GM18867 (cell line): ENCODE measurements at regions not wholly inside any gene's neighbourhood (a gene's known extent, or its start where the extent isn't known, plus 50 kb on each side); places are given as distances from the start of the nearest gene placed in this dataset.

Experiments
- ATAC-seq: cut with Tn5 transposase; IDR thresholded peaks from one replicate; pipeline ENCODE4 v1.9.1; 2021; ENCODE audit warnings: mild to moderate bottlenecking, moderate library complexity; ENCODE audit not compliant: unreplicated experiment

DNA sequence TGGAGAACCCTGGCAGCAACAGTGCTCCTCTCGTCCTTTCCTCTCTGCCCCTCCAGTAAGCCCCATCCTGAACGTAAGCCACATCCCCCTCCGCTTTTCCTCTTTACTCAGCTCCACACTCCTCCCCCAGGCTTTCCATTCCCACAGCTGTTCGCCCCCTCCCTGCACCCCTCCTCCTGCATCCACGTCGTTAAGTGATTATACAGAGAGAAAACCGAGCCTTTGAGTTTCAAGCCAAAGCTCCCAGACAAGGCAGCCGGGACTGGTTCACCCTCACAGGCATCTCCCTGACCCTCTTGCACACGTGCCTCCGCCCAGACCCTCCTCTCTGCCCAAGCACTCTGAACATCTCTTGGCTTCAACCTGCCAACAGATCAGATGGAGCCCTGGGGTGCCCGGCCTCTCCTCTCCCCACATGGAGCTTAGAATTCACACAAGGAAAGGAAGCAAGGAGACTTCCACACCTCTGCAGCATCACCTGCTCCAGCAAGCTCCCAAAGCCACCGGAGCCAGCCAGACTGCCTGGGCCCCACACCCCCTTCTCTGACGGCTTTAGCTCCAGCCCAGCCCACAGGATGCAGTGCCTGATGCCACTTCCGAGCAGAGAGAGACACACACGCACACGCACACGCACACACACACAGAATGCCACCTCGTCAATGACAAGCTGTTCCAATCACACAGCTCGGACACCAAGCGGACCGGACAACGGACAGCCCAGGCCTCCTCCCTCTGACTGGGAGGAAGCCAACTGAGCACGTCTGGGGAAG is 99.9 kb upstream of the CCL2 start:
- no peak for ATAC-seq

DNA sequence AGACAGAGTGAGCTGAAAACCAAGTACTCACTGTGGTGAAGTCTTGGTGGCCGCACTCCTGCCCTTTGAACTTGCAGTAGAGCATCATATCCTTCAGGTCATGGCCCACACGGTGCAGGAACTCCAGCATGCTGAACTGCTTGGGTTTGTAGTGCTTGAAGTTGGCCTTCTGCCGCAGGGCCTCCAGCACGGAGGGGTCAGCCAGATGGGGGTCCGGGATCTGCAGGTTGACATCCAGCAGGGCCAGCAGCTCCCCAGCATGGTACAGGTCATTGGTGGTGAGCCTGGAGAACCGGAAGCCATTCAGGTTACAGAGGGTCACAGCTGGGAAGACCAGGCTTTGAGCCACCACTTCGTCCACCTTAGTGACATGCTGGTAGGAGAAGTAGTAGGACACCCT is 99.1 kb upstream of the CCL2 start:
- no peak for ATAC-seq

DNA sequence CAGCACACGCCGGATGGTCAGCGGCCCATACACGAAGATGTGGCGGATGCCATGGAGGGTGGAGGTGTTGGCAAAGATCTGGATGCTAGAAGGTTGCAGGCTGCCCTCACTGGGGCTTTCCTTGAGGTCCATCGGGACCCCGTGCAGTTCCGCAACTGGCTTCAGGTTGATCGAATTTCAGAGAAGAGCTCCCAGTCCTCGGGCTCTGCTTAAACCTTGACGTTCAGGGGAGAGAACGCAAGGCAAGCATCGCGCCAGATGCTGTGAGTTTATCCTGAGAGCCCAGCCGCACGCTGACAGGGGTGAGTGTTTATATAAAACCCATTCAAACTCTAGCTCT is 98.7 kb upstream of the CCL2 start:
- no peak for ATAC-seq

DNA sequence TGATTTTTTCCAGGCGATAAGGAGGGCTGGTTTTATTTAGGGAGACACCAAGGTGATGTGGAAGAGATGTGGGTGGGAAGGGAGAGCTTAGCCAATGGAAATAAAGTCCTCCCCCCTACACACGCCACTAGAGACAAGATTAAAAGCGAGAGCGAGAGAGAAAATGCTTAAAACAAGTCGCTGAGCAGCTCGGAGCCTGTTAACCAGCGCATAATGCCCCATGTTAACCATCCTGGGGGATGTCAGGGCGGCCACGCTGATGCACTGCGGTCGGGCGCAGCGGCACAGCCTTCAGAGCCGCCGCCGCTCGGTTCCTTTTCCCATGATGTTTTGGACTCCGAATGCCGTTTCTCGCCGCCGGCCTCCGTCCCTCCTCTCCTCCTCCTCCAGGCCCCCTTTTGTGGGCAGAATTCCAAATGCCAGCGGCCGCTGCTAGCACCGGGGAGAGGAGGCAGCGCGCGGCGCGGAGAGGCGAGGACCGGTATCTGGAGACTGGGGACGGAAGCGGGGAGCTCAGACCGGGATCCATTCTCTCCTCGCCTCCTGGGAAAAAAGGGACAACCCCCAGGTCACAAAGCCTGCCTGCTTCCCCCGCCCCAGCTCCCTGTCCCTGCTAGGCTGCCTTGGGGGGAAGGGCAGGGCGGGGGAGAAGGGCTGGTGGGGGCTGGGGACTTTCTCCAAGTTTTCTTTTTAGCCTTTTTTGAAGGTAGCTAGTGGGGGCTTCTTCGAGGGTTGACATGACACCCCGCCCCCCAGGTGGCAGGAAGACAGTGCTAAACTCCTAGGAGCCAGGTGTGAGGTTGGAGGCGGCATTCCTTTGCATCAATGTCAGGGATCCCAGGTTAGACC is 98.1 kb upstream of the CCL2 start:
- no peak for ATAC-seq

DNA sequence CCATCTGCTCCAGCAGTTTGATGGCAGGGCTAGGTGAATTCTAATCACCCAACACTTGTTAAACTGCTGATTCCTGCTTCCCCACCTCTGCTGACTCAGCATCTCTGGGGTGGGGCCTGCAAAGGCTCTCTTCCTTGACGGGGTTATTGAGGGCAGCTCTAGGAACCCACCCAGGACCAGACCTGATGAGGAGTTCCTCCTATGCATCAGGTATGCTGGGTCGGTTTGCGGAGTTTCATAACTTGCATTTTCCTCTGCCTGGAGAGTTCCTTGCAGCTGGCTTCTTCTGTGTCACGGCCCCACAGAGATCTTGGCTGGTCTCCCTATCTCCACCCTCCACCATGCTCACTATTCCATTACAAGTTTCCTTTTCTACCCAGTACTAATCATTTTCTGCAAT is 93.4 kb upstream of the CCL2 start:
- ATAC-seq = no peak

DNA sequence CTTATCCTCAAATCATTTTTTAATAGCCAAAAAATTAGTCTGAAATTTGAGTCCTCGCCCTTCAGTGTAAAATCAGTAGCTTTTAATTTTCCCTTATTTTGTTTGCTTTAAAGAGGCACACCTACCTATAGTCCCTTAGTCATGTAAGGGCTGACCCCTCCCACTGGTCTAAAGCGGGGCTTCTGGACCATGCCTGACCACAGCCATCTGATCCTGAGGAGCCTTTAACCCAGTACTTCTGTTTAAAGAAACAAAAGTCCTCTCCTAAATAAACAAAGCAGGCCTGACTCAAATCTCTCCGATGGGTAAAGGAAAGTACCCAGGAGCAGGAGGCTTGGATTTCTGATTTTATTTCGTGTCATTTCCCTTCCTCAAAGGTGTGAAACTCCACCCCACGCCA is 92.0 kb upstream of the CCL2 start:
- no peak for ATAC-seq

DNA sequence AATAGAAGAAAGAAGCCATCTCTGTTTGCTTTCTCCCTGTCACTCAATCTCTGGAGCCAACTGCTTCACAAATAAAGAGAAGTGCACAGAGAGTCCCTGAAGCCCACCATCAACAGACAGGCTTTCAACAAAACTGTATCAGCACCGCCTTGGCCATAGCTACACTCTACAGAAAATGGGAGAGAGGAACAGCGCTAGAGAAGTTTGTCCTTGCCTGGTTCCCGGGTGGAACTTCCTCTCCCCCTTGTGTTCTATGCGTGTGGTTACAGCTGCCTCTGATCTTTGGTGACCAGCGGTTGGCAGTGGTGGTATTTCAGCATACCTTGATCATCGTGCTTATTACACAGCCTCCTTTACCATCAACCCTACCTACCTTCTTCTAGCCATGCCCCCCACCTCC is 91.4 kb upstream of the CCL2 start:
- no peak for ATAC-seq

DNA sequence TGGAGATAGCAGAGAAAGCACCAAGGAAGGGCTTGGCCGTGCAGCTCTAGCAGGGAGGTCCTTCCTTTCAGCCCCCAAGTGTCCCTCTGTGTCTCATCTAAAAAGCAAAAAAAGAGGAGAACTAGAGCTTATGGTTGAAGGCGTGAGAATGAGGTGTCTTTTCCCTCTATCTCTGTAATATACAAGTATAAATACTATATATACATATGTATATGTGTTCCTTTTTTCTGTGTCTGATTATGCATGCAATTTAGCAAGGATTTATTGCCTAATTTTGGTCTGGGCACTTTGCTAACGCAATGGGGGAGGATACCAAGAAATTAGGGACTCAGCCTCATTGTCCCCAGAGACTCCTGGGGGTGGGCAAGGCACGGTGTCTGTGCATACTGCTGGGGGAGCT is 90.2 kb upstream of the CCL2 start:
- ATAC-seq = no peak

DNA sequence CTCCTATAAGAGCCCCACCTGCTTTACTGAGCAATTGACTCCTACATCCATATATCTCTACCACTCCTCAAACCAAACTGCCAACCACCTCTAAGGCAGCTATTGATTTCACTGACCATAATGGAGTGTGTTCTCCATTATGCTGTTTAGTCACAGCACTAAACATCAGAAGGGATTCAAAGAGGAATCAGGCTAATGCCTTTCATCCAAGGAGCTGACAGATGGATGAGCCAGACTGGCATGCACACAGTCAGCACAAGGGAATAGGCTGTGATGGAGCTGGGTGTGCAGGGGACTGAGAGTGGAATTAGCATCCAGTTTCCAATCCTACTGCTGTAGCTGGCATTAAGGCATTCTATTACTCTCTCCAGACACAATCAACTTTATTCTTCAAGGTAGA is 88.7 kb upstream of the CCL2 start:
- ATAC-seq = no peak

DNA sequence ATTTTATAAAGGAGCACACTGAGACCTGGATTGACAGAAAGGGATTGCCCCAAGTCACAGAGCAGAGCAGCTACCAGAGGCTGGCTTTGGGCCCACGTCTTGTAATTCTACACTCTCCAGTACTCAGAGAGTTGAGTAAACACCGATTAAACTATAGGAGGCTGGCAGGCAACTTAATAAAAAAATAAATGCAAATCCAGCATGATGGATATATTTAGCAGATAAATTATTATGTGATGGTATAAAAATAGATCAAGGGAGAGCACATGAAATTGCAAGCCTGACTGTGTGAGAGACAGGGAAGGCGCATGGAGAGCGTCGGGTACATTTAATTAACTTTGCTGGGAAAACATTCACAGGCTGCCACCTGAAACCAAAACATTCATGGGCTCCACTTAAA is 87.7 kb upstream of the CCL2 start:
- ATAC-seq = no peak

DNA sequence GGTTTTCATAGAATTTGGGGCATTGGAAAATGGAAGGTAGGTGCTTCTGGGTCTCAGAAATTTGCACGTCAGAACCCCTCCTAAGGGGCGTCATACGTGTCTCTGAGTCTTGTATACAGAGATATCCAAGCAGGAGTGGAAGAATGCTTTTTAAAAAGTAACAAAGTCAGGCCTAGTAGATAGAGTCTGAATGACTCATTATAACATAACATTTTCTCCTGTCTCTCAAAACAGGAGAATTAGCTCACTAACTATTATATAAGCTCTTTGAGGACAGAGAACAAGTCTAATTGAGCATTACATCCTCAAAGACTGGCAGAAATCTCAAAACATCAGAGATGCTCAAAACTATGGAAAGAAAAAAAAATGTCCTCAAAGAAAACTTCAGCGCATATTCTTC is 86.1 kb upstream of the CCL2 start:
- ATAC-seq = no peak

DNA sequence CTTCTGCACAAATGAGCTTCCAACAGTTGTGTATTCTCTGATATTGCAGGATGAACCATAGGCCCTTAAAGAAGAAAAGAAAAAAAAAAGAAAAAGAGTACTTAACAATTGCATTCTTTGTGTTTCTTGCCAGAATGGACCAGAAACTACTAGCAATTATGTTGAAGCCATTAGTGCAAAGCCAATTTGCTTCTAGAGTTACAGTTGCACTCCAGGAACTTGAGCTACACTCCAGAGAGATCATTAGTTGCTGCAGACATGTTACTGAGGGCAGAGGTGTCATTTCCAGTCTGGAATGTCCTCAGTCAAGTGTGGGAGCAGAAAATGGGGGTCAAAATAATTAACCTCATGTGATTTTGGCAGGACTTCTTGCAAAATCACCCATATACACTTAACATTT is 85.6 kb upstream of the CCL2 start:
- no peak for ATAC-seq

DNA sequence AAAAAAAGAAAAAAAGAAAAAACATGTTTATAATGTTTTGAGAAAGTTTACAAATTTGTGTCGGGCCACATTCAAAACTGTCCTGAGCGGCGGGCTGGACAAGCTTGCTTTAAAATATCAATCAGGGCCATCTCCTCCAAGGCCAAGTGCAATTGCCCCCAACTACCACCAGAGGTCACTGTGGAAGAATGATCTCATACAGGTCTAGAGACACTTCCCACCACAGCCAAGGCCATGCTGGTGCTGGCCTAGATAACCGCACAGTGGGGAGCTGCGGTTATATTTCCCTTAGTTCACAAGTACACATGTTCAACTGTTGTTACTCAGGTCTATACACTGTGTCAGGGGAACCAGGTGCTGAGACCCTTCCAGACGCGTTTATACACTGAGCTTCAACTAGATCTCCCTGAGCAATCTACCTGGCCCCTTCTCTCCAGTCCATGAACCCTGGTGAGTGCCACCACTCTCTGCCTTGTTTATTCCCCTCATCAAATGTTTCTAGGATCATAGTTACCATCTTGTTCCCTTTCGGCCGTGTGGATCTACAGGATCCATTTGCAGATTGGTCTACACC is 83.8 kb upstream of the CCL2 start:
- no peak for ATAC-seq

DNA sequence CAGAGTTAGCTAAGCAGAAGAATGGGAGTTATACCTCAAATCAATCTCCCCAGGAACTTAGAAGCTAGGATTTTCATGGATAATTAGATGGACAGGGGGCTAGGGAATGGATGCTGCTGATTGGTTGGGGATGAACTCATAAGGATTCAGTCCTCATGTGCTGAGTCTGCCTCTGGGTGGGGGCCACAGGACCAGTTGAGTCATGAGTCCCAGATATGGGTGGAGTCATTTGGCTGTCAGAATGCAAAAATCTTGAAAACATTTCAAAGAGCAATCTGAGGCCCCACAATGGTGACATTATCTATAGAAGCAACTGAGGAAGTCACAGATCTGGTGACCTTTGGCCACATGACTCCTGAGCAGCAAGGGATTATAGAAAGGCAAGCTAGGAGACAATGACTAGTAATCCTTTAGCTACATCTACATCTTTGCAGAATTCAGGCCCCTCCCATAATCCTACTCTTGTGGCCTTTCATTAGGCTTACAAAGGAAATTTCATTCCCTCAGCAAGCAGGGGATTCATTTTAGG is 82.6 kb upstream of the CCL2 start:
- no peak for ATAC-seq

DNA sequence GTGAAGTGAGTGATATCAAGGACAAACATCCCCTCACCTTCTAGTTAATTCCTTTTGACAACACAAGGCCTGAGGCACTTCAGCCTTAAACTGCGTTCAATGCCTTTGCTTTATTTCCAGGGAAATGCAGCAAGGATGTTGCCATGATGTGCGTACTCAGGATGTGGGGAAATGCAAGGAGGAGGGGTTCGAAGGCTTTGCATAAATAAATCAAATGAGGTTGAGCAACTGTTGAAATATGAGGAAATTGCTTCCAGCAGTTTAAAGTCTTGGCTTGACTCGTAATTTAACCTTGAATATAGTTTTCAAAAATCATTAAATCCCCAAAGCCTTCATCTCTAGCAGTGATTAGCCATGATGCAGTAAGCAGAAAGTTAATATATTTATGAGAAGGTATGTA is 81.8 kb upstream of the CCL2 start:
- ATAC-seq = no peak

DNA sequence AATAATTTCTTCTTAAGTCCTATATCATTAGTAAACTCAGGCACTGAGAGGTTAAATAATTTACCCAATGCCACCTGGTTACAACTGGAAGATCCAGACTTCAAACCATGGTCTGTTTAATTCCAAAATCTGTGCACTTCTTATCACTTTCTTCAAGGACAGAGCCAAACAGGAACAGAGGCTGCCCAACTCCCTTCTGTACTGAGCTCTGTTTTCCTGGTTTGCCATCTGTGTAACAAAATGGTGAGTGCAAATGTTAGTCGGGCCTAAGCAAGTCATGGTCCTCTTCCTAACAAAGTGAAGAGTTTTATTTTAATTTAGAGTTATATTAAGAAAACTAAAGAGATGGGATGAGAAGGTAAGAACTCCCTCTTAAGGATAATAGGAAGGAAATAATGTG is 80.6 kb upstream of the CCL2 start:
- ATAC-seq = no peak

DNA sequence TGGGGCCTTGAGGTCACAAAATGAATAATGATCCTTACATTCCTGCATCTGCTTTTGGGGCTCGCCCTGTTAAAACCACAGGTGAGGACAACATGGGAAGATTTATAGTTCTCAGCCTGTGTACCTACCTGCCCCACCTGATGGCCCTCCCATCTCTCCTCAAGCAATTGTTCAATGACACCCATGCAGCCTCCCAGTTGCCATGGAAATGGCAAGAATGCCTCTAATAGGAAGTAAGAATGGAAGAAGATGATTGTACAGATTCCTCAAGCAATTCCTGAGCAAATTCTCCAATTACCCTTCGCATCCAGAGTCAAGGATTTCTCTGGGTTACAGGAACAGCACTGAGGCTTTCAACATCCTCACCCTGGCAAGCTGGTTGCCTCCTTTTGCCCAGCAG is 78.6 kb upstream of the CCL2 start:
- ATAC-seq = no peak

DNA sequence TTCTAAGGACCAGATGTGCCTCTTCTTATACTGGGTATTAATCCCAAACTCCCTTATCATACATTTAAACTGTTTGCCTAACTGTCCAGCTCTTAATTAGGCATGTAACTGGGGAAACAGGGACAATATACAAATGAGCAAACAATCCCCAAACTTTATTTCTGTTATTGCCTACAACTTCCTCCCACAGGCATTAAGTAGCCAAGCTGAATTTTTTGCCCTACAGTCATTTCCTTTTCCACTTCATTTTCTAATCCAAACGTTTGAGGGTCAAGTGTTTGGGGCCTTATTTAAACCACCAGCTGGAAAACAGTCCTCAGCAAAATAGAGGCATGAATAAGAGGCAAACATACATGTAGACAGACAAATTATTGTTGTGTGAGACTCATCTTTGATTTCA is 77.4 kb upstream of the CCL2 start:
- no peak for ATAC-seq

DNA sequence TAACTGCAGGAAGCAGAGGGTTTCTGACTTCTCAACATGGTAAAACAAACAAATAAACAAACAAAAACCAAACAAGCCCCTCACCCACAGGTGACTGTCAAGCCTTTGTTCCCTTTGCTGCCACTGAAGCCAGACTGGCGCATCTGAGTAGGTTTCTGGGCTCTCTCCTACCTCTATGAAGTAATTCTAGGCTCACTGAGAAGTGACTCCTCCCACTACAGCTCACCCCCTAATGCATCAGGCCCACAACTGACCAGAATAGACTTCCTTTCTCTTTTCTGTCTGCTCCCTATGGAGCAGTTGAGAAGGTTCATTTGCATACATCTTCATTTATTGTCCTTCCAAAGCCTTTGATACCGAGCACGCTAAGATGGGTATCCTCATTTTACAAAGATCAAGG is 77.0 kb upstream of the CCL2 start:
- no peak for ATAC-seq

DNA sequence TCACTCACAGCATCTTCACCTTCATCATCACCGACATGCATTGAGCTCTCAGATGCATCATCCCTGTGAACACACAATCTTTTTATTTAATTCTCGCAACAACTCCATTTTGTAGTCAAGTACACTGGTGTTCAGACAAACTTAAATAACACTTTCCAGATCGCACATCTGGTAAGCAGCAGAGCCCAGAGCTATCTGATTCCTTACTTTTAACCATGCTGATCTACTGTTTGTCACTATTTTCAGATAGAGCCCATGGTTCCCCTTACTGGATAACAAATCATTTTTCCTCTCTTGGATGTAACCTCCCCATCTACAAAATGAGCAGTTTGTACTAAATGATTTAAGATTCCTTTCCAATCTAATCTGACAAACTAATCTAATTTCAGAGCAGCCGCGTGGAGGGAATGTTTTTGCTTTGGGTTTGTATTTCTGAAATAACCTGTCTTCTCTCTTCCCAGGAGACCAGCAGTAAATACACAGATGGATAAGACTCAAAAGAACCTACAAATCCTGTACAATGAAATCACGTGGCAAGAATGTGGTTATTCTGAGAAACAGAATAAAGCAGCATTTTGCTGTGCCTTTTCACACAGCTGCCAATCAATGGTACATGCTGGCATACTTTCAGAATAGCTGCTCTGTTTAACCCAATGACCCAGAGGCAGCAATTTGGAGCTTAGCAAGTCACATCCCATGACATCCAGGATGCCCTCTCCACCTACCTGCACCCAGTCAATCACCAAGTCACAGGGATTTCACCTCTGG is 72.9 kb upstream of the CCL2 start:
- no peak for ATAC-seq

DNA sequence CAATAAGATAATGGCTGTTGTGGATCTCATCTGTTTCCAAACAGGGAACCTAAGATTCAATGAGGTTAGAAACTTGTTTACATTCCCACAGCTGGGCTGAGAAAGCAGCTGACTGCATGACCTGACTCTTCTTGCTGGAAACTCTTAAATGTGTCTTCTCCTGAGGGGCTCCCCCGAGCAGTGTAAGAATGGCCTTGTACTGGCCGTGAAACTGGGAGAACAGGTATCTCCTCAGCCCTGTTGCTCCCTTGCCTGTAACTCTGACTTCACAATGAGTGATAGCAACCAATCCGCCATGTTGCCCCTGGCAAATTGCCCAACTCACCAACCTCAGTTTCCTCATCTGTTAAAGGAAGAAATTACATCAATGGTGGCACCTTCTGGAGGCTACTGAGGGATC is 59.1 kb upstream of the CCL2 start:
- ATAC-seq = no peak
